ENCODE measurements at regions not wholly inside any gene's neighbourhood (a gene's known extent, or its start where the extent isn't known, plus 50 kb on each side); places are given as distances from the start of the nearest gene placed in this dataset.
"Not testable (repeated sequence)": the region's sequence is repeated elsewhere in the genome, so short reads cannot be mapped to it uniquely, and the experiment has no call there.

DNA sequence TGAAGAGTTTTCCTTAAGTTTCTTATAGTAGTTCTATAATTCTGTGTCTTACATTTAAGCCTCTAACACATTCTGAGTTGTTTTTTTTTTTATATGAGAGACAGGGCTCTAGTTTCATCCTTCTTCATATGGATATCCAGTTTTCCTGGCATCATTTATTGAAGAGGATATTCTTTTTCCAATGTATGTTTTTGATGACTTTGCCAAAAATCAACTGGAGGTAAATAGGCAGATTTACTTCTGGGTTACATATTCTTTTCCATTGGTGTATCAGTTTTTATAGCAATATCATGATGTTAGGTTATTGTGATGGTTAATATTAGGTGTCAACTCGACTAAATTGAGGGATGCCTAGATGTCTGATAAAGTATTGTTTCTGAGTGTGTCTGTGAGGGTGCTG is 650.7 kb upstream of the GRID2 start:
- DNase-seq: no peak

DNA sequence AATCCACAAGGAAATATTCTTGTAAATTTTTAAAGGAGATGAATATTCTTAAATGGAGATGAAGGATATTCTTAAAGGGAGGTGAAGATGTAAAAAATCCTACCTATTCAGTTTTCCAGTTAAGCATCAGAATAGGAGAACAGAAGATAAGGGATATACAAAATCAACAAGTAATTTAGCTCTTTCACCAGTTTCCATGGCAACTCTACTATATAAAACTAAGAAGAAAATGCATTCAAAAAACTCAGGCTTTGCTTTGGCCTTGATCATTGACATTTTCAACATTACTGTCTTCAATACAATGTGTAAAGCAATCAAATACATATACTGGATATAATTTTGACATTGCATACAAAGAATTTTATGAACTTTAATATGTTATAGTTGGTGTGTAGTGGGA is 622.7 kb upstream of the GRID2 start:
- no peak for DNase-seq

DNA sequence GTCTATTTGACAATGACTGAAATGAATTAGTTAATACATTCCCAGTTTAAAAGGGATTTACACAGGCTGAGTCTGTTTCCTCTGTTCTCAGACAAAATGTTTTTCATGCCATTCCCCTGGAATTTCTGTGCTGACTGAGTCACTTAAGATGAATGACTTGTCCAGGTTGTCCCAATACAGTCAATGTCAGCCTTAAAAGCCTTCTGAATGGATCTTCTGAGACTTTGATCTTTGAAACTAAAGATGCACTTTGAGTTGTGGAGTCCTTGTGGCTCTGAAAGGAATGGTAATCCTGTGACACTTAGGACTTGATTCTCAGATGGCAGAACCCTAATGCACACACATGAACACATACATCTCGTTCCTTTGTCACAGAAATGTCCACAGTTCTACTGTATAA is 622.2 kb upstream of the GRID2 start:
- no peak for DNase-seq

DNA sequence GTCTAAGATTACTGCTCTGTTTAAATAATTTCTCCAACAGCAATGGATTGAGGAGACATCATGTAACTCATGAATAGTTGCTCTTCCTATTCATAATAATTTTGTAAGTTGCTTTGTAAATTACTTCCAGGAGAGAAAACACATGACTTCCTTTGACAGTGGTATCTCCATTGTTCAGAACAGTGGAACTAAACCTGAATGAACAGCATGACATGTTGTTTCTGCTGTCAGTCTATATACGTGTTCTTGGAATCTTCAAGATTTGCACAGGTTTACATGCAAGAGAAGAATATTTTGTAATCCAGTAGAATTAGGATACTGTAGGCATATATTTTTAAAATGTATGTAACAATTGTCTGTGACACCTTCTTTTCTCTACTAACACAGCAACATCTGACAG is 618.8 kb upstream of the GRID2 start:
- no peak for DNase-seq

DNA sequence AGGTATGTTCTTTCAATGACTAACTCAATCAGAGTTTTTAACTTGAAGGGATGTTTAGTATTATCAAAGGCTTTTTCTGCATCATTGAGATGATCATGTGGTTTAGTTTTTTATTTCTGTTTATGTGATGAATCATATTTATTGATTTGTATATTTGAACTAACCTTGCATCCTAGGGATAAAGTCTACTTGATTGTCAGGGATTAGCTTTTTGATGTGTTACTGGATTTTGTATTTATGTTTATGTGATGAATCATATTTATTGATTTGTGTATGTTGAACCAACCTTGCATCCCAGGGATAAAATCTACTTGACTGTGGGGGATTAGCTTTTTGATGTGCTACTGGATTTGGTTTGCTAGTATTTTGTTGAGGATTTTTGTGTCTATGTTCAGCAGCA is 615.4 kb upstream of the GRID2 start:
- DNase-seq: no peak

DNA sequence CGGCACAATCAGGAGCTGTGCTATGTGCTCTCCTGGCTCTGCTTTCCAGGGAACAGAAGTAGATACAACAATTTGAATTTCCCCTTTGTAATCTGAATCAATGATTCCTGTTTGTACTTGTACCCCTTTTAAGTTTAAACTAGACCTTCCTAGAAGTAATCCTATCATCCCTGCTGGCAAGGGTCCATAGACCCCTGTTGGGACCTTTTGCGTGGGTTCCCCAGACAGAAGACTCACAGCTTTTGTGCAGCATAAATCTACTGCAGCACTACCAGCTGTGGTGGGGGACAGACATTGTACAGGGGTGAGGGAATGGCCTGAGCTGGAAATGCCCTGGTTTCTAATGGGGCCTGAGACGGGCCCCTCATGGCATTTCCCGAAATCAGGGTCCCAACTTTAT is 604.1 kb upstream of the GRID2 start:
- not testable (repeated sequence) for DNase-seq

DNA sequence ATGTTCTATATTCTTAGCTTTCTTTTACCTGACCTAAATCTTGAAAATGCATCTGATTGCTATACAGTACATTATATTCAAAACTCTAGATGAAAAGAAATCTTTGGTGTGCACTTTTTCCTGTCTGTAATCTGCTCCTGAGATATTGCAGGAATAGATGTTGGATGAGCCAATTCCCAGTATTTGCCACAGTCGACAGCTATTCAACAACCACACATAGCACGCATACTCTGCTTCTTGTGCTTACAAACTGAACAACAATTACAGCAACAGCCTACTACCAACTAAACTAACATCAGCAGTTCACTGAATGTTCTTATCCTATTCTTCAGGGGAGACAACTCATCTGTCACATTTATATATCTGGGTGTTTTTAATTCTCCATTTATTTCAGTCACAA is 573.9 kb upstream of the GRID2 start:
- DNase-seq: no peak

DNA sequence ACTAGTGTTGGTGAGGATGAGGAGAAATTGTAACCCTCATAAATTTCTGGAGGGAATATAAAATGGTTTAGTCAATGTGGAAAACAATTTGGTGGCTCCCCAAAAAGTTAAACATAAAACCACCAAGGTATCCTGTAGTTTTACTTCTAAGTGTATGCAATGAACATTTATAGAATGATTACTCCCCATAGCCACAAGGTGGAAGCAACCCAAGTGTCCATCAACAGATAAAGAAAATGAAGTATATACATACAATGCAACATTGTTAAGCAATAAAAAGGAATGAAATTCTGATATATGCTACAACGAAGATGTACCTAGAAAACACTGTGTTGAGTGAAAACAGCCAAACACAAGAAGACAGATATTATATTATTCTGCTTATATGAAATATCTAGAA is 569.1 kb upstream of the GRID2 start:
- DNase-seq: no peak

DNA sequence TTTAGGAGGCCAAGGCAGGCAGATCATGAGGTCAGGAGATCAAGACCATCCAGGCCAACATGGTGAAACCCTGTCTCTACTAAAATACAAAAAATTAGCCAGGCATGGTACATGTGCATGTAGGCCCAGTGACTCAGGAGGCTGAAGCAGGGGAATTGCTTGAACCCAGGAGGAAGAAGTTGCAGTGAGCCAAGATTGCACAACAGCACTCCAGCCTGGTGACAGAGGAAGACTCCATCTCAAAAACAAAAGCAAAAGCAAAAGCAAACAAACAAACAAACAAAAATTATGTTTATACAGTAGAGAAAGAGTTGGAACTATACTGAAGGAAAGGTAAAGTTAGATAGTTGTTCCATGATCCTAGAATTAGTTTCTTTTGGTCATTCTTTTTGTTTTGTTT is 564.9 kb upstream of the GRID2 start:
- DNase-seq: not testable (repeated sequence)

DNA sequence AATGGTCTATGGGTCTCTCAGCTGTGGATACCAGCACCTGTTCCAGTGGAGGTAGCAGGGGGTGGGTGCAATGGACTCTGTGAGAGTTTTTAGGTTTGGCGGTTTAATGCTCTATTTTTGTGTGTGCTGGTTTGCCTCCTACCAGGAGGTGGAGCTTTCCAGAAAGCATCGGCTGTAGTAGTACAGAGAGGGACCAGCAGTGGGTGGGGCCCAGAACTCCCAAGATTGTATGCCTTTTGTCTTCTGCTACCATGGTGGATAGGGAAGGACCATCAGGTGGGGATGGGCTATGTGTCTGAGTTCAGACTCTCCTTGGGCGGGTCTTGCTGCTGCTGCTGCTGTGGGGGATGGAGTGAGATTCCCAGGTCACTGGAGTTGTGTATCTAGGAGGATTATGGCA is 557.2 kb upstream of the GRID2 start:
- DNase-seq: no peak

DNA sequence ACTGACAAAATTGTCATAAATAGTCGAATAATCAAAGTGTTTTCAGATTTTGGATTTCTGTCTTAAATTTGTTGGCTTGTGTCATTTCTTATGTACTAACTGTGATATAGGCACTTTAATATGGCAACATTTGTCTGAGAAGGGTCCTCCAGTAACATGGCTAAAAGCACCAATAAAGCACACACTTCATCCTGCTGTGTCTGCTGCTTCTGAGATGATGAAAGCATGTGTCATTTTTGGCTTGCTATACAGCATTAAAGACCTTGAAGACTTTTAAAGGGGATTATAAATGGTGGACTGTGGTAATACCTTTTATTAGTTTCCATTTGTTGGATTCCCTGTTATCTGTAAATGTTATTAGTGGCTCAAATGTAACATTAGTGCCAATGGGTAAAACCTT is 551.8 kb upstream of the GRID2 start:
- no peak for DNase-seq

DNA sequence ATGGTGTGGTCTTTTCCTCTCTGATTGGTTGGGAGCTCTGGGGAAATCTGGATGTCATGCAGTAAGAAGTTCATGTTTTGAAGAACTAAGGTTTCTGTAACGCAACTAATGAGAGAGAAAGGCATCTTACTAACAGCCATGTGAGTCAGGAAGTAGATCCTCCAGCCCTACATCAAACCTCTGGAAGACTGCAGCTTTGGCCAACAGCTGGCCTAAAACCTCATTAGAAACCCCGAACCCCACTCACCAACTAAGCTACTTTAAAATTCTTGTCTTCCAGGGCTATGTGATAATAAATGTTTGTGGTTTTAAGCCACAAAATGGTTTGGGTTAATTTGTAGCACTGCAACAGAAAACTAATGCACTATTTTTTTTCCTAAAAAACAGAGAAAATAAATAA is 549.0 kb upstream of the GRID2 start:
- DNase-seq: no peak

DNA sequence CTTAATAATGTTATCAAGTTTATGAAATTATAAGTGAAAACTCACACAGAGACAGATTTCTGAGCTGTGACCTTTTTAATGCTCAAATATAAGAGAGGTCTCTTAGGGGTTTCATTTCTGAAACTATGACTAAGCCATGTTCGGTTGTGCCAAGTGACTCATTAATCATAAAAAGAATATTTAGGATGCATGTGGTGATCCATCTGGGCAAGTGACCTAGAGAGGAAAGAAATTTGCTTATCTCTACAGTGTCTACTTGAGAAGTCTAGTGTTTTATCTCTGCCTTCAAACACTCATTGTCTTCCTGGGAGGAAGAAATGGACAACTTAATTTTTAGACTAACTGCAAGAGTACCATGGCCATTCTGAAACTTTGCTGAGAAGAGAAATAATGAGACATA is 545.3 kb upstream of the GRID2 start:
- DNase-seq: no peak

DNA sequence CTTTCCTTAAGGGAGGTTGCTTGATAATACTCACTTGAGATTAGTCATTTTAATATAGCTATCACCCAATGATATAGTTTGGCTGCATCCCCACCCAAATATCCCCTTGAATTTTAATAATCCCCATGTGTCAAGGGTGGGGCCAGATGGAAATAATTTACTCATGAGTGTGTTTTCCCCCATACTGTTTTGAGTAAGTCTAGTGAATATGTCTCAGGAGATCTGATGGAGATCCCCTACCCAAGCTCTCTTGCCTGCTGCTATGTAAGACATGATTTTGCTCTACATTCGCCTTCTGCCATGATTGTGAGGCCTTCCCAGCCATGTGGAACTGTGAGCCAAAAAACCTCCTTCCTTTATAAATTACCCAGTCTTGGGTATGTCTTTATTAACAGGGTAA is 539.7 kb upstream of the GRID2 start:
- DNase-seq: no peak

DNA sequence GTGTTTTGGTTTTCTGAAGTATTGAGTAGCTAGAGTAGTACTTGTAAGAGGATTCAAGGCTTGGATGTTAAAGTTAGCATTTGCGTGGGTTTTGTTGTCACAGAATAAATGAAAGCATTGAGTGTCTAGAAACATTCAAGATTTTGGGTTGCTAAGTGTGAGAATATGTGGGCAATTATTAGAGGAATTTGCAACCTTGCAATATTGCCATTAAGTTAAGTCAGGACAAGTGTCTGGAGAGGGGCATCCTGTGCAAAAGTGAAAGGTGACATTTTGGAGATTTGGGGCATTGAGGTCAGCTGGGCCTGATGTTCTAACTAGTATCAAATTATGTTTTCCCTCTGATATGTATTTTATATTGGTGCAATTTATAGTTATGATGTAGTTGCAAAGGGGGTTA is 533.9 kb upstream of the GRID2 start:
- DNase-seq: no peak

DNA sequence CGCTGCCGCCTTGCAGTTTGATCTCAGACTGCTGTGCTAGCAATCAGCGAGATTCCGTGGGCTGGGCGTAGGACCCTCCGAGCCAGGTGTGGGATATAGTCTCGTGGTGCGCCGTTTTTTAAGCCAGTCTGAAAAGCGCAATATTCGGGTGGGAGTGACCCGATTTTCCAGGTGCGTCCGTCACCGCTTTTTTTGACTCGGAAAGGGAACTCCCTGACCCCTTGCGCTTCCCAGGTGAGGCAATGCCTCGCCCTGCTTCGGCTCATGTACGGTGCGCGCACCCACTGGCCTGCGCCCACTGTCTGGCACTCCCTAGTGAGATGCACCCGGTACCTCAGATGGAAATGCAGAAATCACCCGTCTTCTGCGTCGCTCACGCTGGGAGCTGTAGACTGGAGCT is 512.1 kb upstream of the GRID2 start:
- DNase-seq: not testable (repeated sequence)

DNA sequence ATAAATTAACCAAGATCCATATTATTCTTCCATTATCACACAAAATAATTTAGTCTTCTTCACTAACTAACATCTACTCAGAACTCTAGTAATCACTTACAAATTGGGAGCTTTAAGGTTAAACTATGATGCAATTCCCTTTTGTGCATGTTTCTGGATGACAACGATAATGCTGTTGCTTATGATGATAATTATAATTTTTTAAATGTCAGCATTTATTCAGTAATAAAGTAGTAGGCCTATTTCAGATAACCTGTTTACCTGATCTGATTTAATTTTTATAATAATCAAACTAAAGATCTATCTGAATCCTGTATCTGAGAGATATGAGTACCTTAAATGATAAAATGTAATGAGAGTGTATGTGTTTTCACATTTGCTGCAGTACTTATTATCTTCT is 507.8 kb upstream of the GRID2 start:
- DNase-seq: no peak

DNA sequence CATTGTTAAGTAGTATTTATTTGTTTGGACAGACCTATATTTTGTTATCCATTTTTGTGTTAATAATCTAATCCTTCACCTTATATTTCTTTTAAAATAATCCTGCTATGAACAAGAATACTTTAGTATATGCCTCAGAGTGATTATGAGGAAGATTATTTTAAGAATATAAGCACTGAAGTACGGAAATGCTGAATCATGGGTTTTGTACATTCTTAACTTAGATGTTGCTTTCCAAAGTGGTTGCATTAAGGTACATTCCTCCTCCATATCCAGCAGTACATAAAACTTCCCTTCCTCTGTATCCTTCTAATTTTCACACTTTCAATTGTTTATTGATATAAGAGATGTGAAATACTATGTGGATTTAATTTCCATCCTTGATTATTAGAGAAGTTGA is 491.4 kb upstream of the GRID2 start:
- no peak for DNase-seq

DNA sequence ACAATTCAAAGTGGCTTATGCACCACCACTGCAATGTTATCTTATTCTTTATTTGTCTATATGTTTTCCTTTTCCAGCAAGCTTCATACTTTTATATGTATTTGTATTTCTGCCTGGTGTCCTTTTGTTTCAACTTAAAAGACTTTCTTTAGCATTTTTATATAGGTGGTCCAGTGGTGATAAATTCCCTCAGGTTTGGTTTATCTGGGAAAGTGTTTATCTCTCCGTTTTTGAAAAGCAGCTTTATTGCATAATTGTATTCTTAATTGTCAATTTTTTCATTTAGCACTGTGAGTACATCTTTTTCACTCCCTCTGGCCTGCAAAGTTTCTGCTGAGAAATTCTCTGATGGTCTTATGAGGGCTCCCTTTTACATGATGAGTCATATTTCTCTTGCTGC is 479.0 kb upstream of the GRID2 start:
- no peak for DNase-seq

DNA sequence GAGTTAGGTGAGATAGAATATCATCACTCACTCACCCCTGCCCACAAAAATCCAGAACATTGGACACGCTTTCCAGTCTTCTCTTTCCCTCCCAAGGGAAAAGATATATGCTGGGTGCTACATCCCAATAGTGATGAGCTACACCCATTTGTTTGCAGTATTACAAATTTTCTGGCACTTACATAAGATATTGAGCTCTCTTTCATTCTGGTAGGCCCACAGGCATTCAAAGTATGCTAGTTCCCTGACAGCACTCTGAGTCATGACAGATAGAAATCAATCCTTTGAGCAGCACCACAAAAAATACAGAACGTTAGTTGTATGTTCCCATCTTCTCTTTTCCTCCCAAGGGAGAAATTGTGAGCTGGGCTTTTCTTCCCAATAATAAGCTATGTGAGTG is 477.6 kb upstream of the GRID2 start:
- no peak for DNase-seq

DNA sequence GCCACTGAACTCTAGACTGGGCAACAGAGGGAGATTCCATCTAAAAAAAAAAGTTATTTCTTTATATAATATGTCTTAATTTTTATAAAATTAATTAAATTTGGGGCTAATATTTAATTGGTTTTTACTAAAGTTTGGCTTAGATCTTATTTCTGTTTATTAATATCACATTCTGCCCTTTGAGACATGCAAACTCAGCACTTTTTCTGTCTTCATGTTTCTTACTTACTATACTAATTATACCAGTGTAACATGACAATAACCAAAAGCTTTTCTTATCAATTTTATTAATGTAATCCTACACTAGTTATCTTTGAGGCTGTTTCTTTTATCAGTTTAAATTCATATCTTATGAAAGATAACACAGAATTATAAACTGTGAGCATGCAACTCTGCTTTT is 475.9 kb upstream of the GRID2 start:
- DNase-seq: no peak

DNA sequence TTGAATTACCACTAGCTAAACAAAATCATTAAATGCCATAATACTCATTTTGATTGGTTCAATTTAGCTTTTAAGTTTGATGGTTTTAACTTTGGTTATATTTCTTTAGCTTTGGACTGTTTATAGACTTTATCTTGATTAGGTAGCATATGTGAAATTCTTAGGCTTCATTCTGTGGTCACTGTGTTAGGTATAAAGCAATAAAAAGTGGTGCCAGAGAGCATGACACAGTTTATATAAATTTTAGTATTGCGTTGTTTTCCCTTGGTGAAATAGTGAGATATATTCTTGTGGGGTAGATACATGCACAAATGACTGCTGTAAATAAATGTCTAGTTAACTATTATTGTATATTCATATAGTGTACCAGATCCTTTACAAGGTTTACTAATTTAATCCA is 474.2 kb upstream of the GRID2 start:
- no peak for DNase-seq

DNA sequence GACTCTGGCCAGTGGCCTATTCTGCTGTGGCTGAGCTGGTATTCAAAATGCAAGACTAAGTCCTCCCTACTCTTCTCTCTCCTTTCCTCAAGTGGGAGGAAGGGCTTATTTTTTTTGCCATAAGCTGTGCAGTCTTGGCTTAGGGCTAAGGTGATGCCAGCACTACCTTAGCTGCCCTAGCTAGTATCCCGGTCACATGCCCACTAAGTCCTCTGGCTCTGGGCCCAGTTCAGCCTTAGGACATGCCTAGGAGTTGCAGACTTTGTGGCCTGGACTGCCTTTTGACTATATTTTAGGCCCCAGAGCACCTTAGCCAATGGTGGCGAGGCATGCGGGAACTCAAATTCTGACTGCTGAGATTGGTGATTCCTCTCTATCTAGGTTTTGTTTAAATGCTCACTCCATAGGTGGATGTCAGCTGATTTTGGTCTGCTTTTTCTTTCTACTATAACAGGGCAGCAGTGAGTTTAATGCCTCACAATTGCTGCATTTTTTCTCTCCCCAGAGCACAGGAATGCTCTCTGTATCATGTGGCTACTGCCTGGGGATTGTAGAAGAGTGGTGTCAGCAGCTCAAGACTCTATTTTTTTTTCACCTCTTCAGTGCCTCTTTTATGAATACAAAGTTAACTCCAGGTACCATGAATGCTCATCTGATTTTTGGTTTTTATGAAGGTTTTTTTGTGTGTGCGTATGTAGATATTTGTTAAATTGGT is 472.9 kb upstream of the GRID2 start:
- DNase-seq: no peak

DNA sequence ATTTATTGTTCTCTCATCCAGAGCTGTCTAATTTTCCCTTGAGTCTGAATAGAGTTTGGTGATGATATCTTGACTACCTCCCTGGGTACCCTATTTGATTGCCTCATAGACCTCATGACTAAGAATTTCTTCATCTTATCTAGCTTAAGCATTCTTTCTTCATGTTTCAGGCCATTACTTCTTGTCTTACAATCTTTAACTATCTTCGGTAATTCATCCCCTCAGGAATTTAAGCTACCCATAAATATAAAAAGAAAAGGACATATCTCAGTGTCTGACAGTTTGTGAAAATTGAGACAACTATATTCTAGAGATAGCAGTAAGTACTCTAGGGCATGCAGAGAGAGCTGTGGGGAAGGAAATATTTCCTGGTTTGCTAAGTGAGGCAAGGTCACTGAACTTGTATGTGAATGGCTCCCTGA is 466.1 kb upstream of the GRID2 start:
- no peak for DNase-seq

DNA sequence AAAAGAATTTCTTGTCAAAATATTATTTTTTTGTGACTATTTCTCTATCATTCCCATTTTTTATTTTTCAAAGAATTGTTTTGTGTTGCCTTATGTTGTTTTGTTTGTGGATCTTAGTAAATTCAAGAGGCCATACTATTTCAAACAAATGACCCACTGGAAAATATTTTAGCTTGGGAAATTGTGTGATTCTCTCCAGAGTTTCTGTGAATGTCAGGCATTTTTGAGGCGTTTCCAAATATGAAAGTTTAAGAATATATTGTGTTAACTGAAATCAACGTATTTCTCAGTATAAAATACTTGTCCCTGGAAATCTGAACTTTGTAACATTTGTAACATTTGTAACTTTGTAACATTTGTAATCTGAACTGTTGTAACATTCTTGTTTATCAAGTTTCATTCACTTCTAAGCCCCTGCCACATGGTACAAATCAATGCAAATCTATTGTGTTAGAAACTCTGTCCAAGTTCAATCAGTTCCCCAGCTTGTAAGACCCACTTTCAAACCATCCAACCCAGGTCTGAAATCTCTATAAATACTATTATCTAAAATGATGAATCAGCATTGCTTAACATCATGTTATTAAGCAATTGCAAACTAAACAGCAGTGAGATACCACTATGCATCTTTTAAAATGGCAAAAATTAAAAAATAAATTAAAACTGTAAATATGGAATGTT is 465.4 kb upstream of the GRID2 start:
- DNase-seq: no peak

Data from T-helper 2 cell (primary cell).